Astrocyte (in vitro differentiated cells and primary cell): ENCODE measurements at regions not wholly inside any gene's neighbourhood (a gene's known extent, or its start where the extent isn't known, plus 50 kb on each side); places are given as distances from the start of the nearest gene placed in this dataset.

ENCODE experiments used
- CTCF ChIP-seq: IDR thresholded peaks from 2 replicates; pipeline ENCODE4 v1.5.1; 2011; ENCODE audit warnings: low read depth, mild to moderate bottlenecking, inconsistent platforms, low read length, moderate library complexity; ENCODE audit not compliant: insufficient read depth
- EZH2 ChIP-seq: IDR thresholded peaks from 2 replicates; pipeline ENCODE4 v1.6.1; 2012; ENCODE audit warnings: mild to moderate bottlenecking, low read length, inconsistent platforms; ENCODE audit not compliant: insufficient read depth

- TF ChIP-seq CTCF (no peak), EZH2 (no peak)
Measured at GRCh38 chr2:144154205-144154604, 365.7 kb downstream of the ZEB2 start.
